WTC11 (cell line): ENCODE measurements at regions not wholly inside any gene's neighbourhood (a gene's known extent, or its start where the extent isn't known, plus 50 kb on each side); places are given as distances from the start of the nearest gene placed in this dataset.
"Not testable (repeated sequence)": the region's sequence is repeated elsewhere in the genome, so short reads cannot be mapped to it uniquely, and the experiment has no call there.

ENCODE experiments used
- ATAC-seq: fragments of 200-7000 bp; cut with Tn5 transposase; 2 replicates; pipeline ENCODE4 v1.10.0; 2021; ENCODE audit warnings: mild to moderate bottlenecking, moderate library complexity
- CTCF ChIA-PET: fragments of 300-600 bp; sonication (Branson Sonifier 250); formaldehyde crosslinking; loops from one replicate; lab custom pipeline; 2021; ENCODE audit warnings: antibody characterized with exemption; lab: Charles Lee
- POLR2A ChIA-PET: fragments of 350-600 bp; sonication (Branson Sonifier 250); formaldehyde crosslinking; loops from one replicate; lab custom pipeline; 2021; ENCODE audit warnings: antibody characterized with exemption; lab: Charles Lee
- DNase-seq: peaks from one replicate; pipeline ENCODE4 v3.0.0; 2021; ENCODE audit warnings: low spot score
- H3K27ac Mint-ChIP-seq: 2 replicates; pipeline ENCODE4 v1.8.0; 2021; ENCODE audit warnings: mixed read lengths
- H3K27me3 Mint-ChIP-seq: 2 replicates; pipeline ENCODE4 v1.8.0; 2021; ENCODE audit warnings: low read depth, mild to moderate bottlenecking, moderate library complexity, mixed read lengths
- H3K36me3 Mint-ChIP-seq: 2 replicates; pipeline ENCODE4 v1.8.0; 2021; ENCODE audit warnings: mixed read lengths
- H3K4me1 Mint-ChIP-seq: 2 replicates; pipeline ENCODE4 v1.8.0; 2022; ENCODE audit warnings: mixed read lengths
- H3K4me3 Mint-ChIP-seq: 2 replicates; pipeline ENCODE4 v1.8.0; 2021; ENCODE audit warnings: mild to moderate bottlenecking, moderate library complexity, mixed read lengths
- H3K9me3 Mint-ChIP-seq: 2 replicates; pipeline ENCODE4 v1.8.0; 2021; ENCODE audit warnings: mixed read lengths
- ATF1 ChIP-seq: sonication (generic); formaldehyde crosslinking; IDR thresholded peaks from 2 replicates; pipeline ENCODE4 v1.8.1; 2023; ENCODE audit warnings: mild to moderate bottlenecking, moderate library complexity, missing genetic modification reagents
- CDX4 ChIP-seq: fragments of 250-450 bp; sonication (Bioruptor Pico); IDR thresholded peaks from 2 replicates; pipeline ENCODE4 v1.9.0; 2021; ENCODE audit warnings: moderate library complexity, mild to moderate bottlenecking, inconsistent platforms, borderline replicate concordance
- CREB1 ChIP-seq: sonication (generic); formaldehyde crosslinking; IDR thresholded peaks from 2 replicates; pipeline ENCODE4 v1.8.0; 2023; ENCODE audit warnings: mild to moderate bottlenecking, missing genetic modification reagents
- ERG ChIP-seq: fragments of 250-450 bp; sonication (Bioruptor Pico); IDR thresholded peaks from 2 replicates; pipeline ENCODE4 v1.8.0; 2021; ENCODE audit warnings: mild to moderate bottlenecking
- FOXK1 ChIP-seq: sonication (generic); formaldehyde crosslinking; IDR thresholded peaks from 2 replicates; pipeline ENCODE4 v1.8.0; 2022; ENCODE audit warnings: mild to moderate bottlenecking, moderate library complexity, missing genetic modification reagents
- GTF2I ChIP-seq: fragments of 250-450 bp; sonication (Bioruptor Pico); conservative IDR thresholded peaks from 2 replicates; pipeline ENCODE4 v1.4.0; 2021; ENCODE audit warnings: mild to moderate bottlenecking
- HMGA2 ChIP-seq: fragments of 250-450 bp; sonication (Bioruptor Pico); IDR thresholded peaks from 2 replicates; pipeline ENCODE4 v1.4.0; 2021; ENCODE audit warnings: mild to moderate bottlenecking, moderate library complexity
- HMGXB4 ChIP-seq: sonication (generic); formaldehyde crosslinking; IDR thresholded peaks from 2 replicates; pipeline ENCODE4 v1.8.1; 2023; ENCODE audit warnings: mild to moderate bottlenecking, moderate library complexity, missing genetic modification reagents
- KAT7 ChIP-seq: sonication (generic); formaldehyde crosslinking; IDR thresholded peaks from 2 replicates; pipeline ENCODE4 v1.8.1; 2023; ENCODE audit warnings: missing genetic modification reagents, mild to moderate bottlenecking, borderline replicate concordance
- NFATC4 ChIP-seq: fragments of 250-450 bp; sonication (Bioruptor Pico); IDR thresholded peaks from 2 replicates; pipeline ENCODE4 v1.9.0; 2021; ENCODE audit warnings: mild to moderate bottlenecking
- NFE2L1 ChIP-seq: sonication (generic); formaldehyde crosslinking; IDR thresholded peaks from 2 replicates; pipeline ENCODE4 v1.8.1; 2023; ENCODE audit warnings: missing genetic modification reagents
- NR1H2 ChIP-seq: sonication (generic); formaldehyde crosslinking; IDR thresholded peaks from 2 replicates; pipeline ENCODE4 v1.9.0; 2021; ENCODE audit warnings: mild to moderate bottlenecking, moderate library complexity, missing genetic modification reagents
- RELA ChIP-seq: sonication (generic); formaldehyde crosslinking; IDR thresholded peaks from 2 replicates; pipeline ENCODE4 v1.8.1; 2022; ENCODE audit warnings: missing genetic modification reagents, mild to moderate bottlenecking, borderline replicate concordance
- SP1 ChIP-seq: sonication (generic); formaldehyde crosslinking; conservative IDR thresholded peaks from 2 replicates; pipeline ENCODE4 v1.8.1; 2022; ENCODE audit warnings: missing genetic modification reagents
- STAT6 ChIP-seq: sonication (generic); formaldehyde crosslinking; conservative IDR thresholded peaks from 2 replicates; pipeline ENCODE4 v1.8.1; 2023; ENCODE audit warnings: mild to moderate bottlenecking, low read depth, missing genetic modification reagents, moderate library complexity
- TCF7 ChIP-seq: sonication (generic); formaldehyde crosslinking; IDR thresholded peaks from 2 replicates; pipeline ENCODE4 v1.8.0; 2022; ENCODE audit warnings: mild to moderate bottlenecking, low read depth, missing genetic modification reagents, moderate library complexity
- TEAD4 ChIP-seq: sonication (generic); formaldehyde crosslinking; IDR thresholded peaks from 2 replicates; pipeline ENCODE4 v1.8.0; 2022; ENCODE audit warnings: mild to moderate bottlenecking, missing genetic modification reagents
- ZBTB21 ChIP-seq: sonication (generic); formaldehyde crosslinking; IDR thresholded peaks from 2 replicates; pipeline ENCODE4 v1.8.1; 2023; ENCODE audit warnings: mild to moderate bottlenecking, missing genetic modification reagents, borderline replicate concordance
- ZBTB43 ChIP-seq: sonication (generic); formaldehyde crosslinking; IDR thresholded peaks from 2 replicates; pipeline ENCODE4 v1.8.1; 2023; ENCODE audit warnings: mild to moderate bottlenecking, missing genetic modification reagents
- ZMAT4 ChIP-seq: fragments of 250-450 bp; sonication (Bioruptor Pico); IDR thresholded peaks from 2 replicates; pipeline ENCODE4 v1.9.0; 2021; ENCODE audit warnings: mild to moderate bottlenecking
- ZNF121 ChIP-seq: sonication (generic); formaldehyde crosslinking; IDR thresholded peaks from 2 replicates; pipeline ENCODE4 v1.8.0; 2023; ENCODE audit warnings: missing genetic modification reagents
- ZNF232 ChIP-seq: sonication (generic); formaldehyde crosslinking; IDR thresholded peaks from 2 replicates; pipeline ENCODE4 v1.8.0; 2022; ENCODE audit warnings: mild to moderate bottlenecking, missing genetic modification reagents
- ZNF263 ChIP-seq: sonication (generic); formaldehyde crosslinking; IDR thresholded peaks from 2 replicates; pipeline ENCODE4 v1.8.1; 2022; ENCODE audit warnings: low read depth, mild to moderate bottlenecking, moderate library complexity, missing genetic modification reagents
- ZNF396 ChIP-seq: fragments of 250-450 bp; sonication (Bioruptor Pico); IDR thresholded peaks from 2 replicates; pipeline ENCODE4 v1.8.0; 2021; ENCODE audit warnings: mild to moderate bottlenecking, moderate library complexity, borderline replicate concordance
- ZNF671 ChIP-seq: fragments of 250-450 bp; sonication (Bioruptor Pico); IDR thresholded peaks from 2 replicates; pipeline ENCODE4 v1.8.0; 2021; ENCODE audit warnings: mild to moderate bottlenecking
- ZSCAN18 ChIP-seq: fragments of 250-450 bp; sonication (Bioruptor Pico); IDR thresholded peaks from 2 replicates; pipeline ENCODE4 v2.1.2; 2022; ENCODE audit warnings: mild to moderate bottlenecking, moderate library complexity

GRCh38 chr4:54449999-54450398 lies 207.8 kb upstream of the KIT start:
- peaks cover 26% of the 10 kb centered on the region for H3K36me3 Mint-ChIP-seq
- peaks cover 46% of the 10 kb centered on the region for H3K9me3 Mint-ChIP-seq
- POLR2A ChIA-PET: no interaction called here
- H3K4me1 Mint-ChIP-seq: peaks cover 7% of the 10 kb centered on the region
- DNase-seq (no peak), ATAC-seq (no peak)
- no peak overlapping the region for H3K27ac Mint-ChIP-seq
- CTCF ChIA-PET: no interaction called here
- H3K4me3 Mint-ChIP-seq: no peak overlapping the region
- H3K27me3 Mint-ChIP-seq: peaks cover 7% of the 10 kb centered on the region
- TF ChIP-seq CREB1 (CRISPR knock-in tag): no peak
- TF ChIP-seq ZNF121: no peak
- TF ChIP-seq KAT7 (CRISPR knock-in tag): no peak
- TF ChIP-seq CDX4 (CRISPR knock-in tag): no peak
- TF ChIP-seq ZBTB21: no peak
- no peak for TF ChIP-seq HMGXB4 (CRISPR knock-in tag)
- TF ChIP-seq RELA (CRISPR knock-in tag): no peak
- no peak for TF ChIP-seq NR1H2
- no peak for TF ChIP-seq TEAD4 (CRISPR knock-in tag)
- no peak for TF ChIP-seq ZNF671
- TF ChIP-seq SP1 (CRISPR knock-in tag): no peak
- TF ChIP-seq ZBTB43 (CRISPR knock-in tag): no peak
- no peak for TF ChIP-seq ZNF396 (CRISPR knock-in tag)
- no peak for TF ChIP-seq TCF7
- no peak for TF ChIP-seq ATF1 (CRISPR knock-in tag)
- no peak for TF ChIP-seq ZNF232
- no peak for TF ChIP-seq GTF2I (CRISPR knock-in tag)
- no peak for TF ChIP-seq ZMAT4 (CRISPR knock-in tag)
- TF ChIP-seq NFE2L1: no peak

- H3K27ac Mint-ChIP-seq, CTCF ChIA-PET, H3K4me3 Mint-ChIP-seq, H3K27me3 Mint-ChIP-seq, DNase-seq, ATAC-seq, POLR2A ChIA-PET, H3K4me1 Mint-ChIP-seq: not testable (repeated sequence)
- peaks cover 27% of the 10 kb centered on the region for H3K36me3 Mint-ChIP-seq
- peaks cover 61% of the 10 kb centered on the region for H3K9me3 Mint-ChIP-seq
Observed at GRCh38 chr4:54466960-54467359, 190.8 kb upstream of the KIT start.

GRCh38 chr4:54473077-54473545 lies 184.6 kb upstream of the KIT start:
- Mint-ChIP-seq H3K27me3 (no peaks in the 10 kb centered on the region), H3K9me3 (peaks cover 23% of the 10 kb centered on the region), H3K36me3 (peaks cover 4% of the 10 kb centered on the region; the same call in 1 of the 2 replicates), H3K4me1 (no peaks in the 10 kb centered on the region), H3K4me3 (no peak overlapping the region), H3K27ac (no peak overlapping the region)
- CTCF ChIA-PET: no interaction called here
- ATAC-seq: no peak
- no peak for DNase-seq
- POLR2A ChIA-PET: no interaction called here
- TF ChIP-seq ZNF263 (CRISPR knock-in tag) (no peak), ZNF232 (no peak), ERG (CRISPR knock-in tag) (no peak), HMGA2 (CRISPR knock-in tag) (no peak), STAT6 (no peak), ZSCAN18 (CRISPR knock-in tag) (no peak), NFATC4 (CRISPR knock-in tag) (no peak), FOXK1 (no peak)
